ENCODE measurements at regions not wholly inside any gene's neighbourhood (a gene's known extent, or its start where the extent isn't known, plus 50 kb on each side); places are given as distances from the start of the nearest gene placed in this dataset.

GRCh38 chr2:58928391-58928790 lies 687.3 kb upstream of the FANCL start:
- ChIA-PET POLR2A (ENCODE audit: partially characterized antibody) (no interaction called here), CTCF (ENCODE audit: partially characterized antibody) (interaction anchor here (0.6 to 2.2 kb wide), 2 partner anchors 11 to 41 kb away, joined by 3 to 6 read pairs; no protein-coding TSS in a partner anchor)
- Histone ChIP-seq H2BK12ac (ENCODE audit: low read depth, low read length) (no peak overlapping the region), H3K4me3 (ENCODE audit: extremely low read depth in 1 of 4, insufficient read depth in 2 of 4, low read depth in 3 of 4, low read length in 4 of 4) (no peak overlapping the region), H2BK5ac (ENCODE audit: low read depth, low read length) (no peak overlapping the region), H4K20me1 (replicated peaks in 1 of 2; ENCODE audit: control insufficient read depth in 1 of 2, insufficient read depth in 2 of 2, low read length in 2 of 2) (no peaks in the 10 kb centered on the region), H2BK15ac (ENCODE audit: low read length) (no peak overlapping the region), H2AK5ac (ENCODE audit: low read depth, low read length) (no peak overlapping the region), H3K18ac (ENCODE audit: extremely low read depth, low read length) (no peak overlapping the region), H3K4me2 (ENCODE audit: insufficient read depth in 1 of 2, low read depth in 2 of 2, low read length in 2 of 2) (no peak overlapping the region), H3K79me1 (ENCODE audit: low read depth, low read length) (no peaks in the 10 kb centered on the region), H3K36me3 (ENCODE audit: control insufficient read depth in 2 of 4, insufficient read depth in 4 of 4, low read length in 3 of 4) (no peaks in the 10 kb centered on the region; a peak in 1 of 8 replicates), H3K79me2 (ENCODE audit: control insufficient read depth in 1 of 2, insufficient read depth in 2 of 2, low read length in 2 of 2) (no peaks in the 10 kb centered on the region), H4K5ac (ENCODE audit: insufficient read length, low read depth, low read length) (no peak overlapping the region), H3K9me3 (ENCODE audit: insufficient read depth in 2 of 2, low read depth in 1 of 2, low read length in 1 of 2) (no peaks in the 10 kb centered on the region), H3K14ac (ENCODE audit: insufficient read length) (no peak overlapping the region), H2BK20ac (ENCODE audit: low read length) (no peak overlapping the region), H4K91ac (replicated peaks; ENCODE audit: insufficient read length, low read length) (no peak overlapping the region), H2BK120ac (replicated peaks; ENCODE audit: low read depth, low read length) (no peak overlapping the region), H3K56ac (replicated peaks; ENCODE audit: insufficient read length, low read depth, low read length) (no peak overlapping the region), H3K4me1 (replicated peaks in 1 of 4; ENCODE audit: control insufficient read depth in 3 of 4, insufficient read depth in 4 of 4, low read length in 3 of 4) (peaks cover 0 to 4% (median 1%) of the 10 kb centered on the region in 4 experiments; a peak in 1 of 7 replicates), H3K27ac (ENCODE audit: low read depth, low read length) (no peak overlapping the region), H3K23ac (ENCODE audit: insufficient read length) (no peak overlapping the region), H3K27me3 (replicated peaks in 1 of 4; ENCODE audit: control insufficient read depth in 3 of 4, extremely low read depth in 1 of 4, insufficient read depth in 3 of 4, low read length in 3 of 4) (no peaks in the 10 kb centered on the region), H4K8ac (ENCODE audit: extremely low read depth, insufficient read depth, low read length) (no peak overlapping the region), H3K23me2 (ENCODE audit: low read depth, low read length) (no peaks in the 10 kb centered on the region), H3K4ac (replicated peaks; ENCODE audit: insufficient read length, low read depth, low read length) (no peak overlapping the region), H2AFZ (ENCODE audit: low read length) (no peak overlapping the region), H3K9ac (replicated peaks in 1 of 4; ENCODE audit: extremely low read depth in 1 of 4, low read depth in 3 of 4, low read length in 3 of 4) (no peak overlapping the region)
- TF ChIP-seq RBBP5 (IDR thresholded peaks at IDR 0.05; ENCODE audit: borderline replicate concordance, low read depth, low read length) (no peak), POLR2AphosphoS5 (IDR thresholded peaks at IDR 0.05; ENCODE audit: low read depth, low read length) (no peak)
- no peak for DNase-seq (ENCODE audit: low read depth in 1 of 2, low spot score in 2 of 2)
- WGBS, 2 experiments (ENCODE audit: extremely low coverage in 1 of 2, insufficient coverage in 1 of 2, insufficient read length in 1 of 2, insufficient replicate concordance in 2 of 2, low coverage in 1 of 2, low lambda C conversion rate in 2 of 2, missing lambda C conversion rate in 1 of 2) = 77% methylated on average over 6 of the region's 6 CpGs; no CpG with 5 or more reads in 1 of the 2 experiments
- no peak for FAIRE-seq
